ENCODE measurements at regions not wholly inside any gene's neighbourhood (a gene's known extent, or its start where the extent isn't known, plus 50 kb on each side); places are given as distances from the start of the nearest gene placed in this dataset.

DNA sequence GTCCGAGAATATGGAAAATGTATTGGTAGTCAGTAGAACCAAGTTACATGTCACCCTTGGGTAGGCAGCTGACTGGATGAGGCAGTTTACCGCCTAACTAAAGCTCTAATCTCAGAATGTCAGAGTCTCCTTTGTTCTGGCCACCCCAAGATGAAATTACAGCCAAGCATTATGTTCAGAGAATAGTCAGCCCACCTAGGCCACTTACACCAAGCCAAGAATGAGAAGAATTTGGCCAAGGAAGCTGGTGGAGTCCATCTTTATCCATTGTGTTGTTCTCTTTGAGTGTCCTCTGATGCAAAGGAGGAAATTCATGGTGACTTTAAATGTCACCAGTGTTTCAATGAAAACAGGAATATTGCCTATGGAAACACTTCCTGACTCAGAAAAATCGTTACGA lies 275.1 kb upstream of the MAP3K1 start:
- DNase-seq: no peak

DNA sequence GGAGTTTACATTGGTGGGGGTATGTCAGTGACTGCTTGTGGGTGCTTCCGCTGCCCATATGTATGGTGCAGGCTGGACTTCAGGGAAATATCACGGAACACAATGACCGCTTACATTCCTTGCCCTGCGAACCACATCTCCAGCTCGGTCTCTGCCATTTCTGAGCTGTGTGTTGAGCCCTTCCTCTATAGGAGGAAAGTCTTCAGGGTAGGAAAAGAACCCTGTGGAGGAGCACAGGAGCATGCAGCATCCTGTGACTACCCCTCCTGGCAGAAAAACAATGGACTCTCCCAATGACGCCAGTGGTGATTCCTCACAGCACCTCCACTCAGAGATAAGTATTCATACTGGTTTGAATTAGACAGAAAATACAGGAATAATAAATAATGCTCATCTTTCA lies 276.8 kb upstream of the MAP3K1 start:
- no peak for DNase-seq

DNA sequence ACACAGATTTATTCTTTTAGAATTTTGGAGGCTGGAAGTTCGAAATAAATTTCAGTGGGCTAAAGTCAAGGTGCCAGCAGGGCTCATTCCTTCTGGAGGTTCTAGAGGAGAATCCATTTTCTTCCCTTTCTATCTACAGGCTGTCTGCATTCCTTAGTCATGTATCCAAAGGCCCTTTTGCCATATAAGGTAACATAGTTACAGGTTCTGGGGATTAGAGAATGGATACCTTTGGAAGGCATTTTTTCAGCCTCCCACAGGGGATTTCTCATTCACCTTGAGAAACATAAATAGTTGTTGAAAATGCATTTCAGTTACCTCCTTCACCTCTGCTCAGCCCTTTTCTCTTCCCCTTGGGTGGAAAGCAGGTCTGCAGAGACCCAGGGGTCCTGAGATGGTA lies 280.0 kb upstream of the MAP3K1 start:
- no peak for DNase-seq

DNA sequence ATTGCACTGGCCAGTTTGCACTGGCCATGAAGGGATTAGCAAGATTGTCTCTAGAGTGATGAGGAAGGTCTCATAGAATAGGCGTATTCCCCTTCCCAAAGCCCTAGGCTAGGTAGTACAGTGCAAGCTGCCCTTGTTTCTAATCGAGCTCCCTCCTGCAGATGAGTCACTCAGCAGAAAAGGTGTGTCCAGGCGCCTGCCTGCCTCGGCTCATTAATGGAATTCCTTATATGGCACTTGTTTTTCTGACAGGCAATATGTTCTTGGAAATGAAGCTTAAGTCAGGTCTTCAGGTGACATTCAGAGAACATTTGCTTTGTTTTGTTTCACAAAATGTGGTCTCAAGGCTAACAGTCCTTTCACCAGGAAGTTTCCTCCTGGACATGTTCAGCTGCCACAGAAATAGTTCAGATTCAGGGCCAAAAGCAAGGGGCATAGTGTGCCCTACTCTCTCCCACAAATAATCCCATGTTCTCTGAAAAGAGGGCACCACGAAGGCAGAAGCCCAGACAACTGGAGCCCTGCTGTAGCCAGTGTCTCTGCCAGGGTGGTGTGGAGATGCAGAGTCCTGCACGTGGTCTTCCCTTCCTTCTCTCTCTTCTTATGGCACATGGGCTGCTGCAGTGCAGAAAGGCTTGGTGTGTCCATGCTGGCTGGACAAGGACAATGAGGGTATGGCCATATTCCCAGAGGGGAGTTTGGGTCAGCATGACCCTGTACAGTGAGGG lies 281.1 kb upstream of the MAP3K1 start:
- no peak for DNase-seq

DNA sequence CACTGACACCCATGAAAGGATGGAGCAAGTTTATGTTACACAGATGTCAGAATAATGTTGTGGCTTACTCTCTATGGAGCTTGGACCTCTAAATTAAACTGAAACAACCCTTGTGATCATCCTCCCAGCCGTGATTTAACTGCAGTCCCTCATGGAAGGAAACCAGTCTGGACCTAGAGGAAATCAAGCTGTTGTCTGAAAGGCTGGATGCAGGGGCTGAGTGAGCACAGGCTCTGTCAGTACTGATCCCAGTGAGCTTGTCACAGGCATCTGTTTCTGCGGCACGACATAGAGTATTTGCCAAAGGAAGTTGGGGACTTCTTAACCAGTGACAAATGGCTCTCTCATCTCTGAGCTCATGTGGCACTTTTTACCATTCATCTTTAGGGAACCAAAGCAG lies 282.9 kb upstream of the MAP3K1 start:
- DNase-seq: no peak

DNA sequence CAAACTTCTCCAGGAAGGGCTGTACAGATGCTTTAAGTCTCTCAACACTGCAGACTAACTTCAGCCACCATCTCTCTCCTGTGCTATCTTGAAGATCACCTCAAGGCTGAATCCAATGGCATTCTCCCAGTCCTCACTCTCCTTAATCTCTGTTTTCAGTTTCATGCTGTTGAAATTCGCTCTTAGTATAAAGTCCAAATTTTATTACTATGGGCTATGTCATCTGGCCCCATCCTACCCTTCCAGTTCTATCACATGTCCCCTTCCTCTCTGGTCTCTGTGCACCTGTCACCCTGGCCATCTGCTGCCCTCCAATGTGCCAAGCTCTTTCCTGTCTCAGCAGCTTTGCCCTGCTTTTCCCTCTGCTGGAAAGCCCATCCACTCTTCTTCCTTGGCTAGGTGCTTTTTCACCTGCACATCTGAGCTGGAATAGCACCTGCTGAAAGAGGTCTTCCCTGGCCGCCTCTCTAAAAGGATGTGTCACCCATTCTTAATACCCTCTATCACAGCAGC lies 284.7 kb upstream of the MAP3K1 start:
- no peak for DNase-seq

DNA sequence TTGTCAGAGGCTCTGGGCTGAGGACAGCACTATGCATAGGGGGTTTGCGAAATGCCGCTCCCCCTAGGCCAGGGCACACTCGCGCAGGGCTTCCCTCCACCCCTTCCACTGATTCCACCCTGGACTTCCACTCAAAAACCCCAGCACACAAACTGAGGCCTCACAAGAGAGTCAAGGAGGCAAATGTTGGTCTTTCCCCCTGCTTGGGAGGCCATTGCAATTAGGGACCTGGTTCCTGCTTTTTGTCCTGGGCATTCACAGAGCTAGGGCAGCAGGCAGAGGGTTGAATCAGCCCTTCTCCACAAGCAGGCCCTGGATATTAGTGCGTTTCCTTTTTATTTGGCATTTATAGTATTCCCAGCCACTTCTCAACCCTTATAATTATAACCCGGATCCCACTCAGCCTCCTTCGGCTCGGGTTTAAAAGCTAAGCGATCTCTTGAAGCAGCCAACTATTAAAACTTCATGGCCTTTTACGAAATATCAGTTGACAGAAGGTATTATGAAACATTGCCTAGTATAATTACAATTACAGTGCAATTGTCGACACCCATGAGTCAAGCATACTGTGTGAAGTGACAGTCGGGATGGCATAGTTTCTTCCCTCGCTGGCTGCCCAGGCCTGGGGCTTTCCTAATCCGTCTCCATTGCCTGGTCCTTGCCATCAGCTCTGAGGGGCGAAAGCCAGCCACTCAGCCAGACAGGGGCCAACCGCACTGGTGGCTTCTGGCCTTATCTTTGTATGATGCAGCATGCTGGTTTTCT lies 285.5 kb upstream of the MAP3K1 start:
- DNase-seq: no peak

DNA sequence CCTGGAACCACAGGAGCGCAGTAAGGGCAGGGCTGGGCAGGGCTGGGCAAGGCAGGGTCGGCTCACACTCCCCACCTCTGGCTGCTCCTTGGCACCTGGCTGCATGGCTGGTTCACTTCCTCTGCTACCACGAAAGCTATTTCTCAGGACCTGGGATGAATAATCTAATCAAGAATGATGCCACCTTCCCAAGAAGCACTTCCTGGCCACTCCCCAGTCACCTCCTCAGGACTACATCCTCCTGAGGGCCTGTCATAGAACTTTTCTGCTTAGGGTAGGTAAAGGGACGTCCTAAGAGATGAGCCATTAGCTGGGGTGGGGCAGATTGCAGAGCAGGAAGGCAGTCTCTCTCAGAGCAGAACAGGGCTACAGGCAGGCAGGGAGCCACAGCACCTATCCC lies 288.2 kb upstream of the MAP3K1 start:
- DNase-seq: no peak

DNA sequence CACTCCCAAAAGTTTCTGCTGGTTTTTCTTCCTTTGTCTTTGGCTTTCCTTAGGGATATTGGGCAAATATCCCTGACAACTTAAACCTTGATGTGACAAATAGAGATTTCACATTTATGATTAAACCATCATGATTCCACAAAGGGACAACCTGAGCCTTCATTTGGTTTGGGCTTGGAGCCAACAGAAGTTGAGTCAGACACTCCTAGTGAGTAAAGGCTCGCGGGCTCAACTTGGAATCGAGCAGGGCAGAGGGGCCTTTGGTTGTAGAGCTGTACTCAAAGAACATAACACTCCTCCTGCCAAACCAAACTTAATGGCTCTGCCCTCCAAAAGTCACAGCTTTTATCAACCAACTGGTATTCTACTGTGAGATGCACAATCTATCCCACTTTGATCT lies 290.2 kb upstream of the MAP3K1 start:
- DNase-seq: no peak

DNA sequence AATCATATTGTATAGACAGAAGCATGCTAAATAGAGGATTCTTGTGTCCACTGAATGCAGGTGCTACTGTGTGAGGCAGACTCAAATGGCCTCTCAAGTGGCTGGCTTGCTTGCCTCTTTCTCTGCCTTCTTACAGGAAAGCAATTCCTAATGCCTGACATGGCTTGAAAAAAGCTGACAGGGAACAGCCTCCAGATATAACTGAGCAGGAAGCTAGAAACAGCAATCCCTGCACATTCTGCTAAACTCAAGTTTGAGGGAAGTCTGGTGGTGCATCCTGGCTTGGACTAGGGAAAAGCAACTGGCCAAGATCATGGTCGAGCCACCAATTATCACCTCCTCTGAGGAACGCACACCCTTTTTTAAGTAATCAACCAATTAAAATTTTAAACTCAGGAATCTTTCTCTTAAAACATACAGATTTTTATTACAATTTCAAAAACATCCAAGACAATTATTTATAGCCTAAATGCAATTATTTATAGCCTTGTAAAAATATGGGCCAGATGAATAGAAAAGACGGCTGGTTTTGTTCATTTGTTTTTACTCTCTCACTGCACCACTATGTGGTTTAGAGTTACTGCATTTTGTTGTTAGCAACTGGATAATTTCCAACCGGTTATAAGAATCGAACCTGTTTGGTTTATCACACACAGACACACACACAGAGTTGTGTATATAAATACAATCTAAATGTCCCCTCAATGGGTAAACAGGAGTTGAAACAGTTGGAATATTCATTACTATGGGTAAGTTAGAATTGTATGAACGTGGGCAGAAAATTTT lies 290.9 kb upstream of the ANKRD55 start:
- peak; percentile 0 for DNase-seq

DNA sequence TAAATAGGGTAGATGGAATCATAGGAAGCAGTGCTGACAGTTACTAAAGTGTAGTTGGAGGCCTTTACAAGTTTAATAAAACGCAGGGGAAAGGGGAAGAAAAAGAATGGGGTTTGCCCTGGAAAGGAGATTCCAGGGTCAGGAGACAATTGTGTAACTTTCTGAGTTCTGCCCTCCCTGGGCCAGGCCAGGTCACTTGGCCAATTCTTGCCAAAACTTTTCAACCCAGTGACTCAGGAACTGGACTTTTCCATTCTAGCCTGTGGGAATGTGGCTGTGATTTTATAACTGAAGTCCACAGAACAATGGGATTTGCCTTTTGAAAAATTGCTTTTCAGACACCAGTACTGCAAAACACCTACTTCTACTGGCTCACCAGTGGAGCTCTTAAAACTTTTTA lies 289.8 kb upstream of the ANKRD55 start:
- no peak for DNase-seq

DNA sequence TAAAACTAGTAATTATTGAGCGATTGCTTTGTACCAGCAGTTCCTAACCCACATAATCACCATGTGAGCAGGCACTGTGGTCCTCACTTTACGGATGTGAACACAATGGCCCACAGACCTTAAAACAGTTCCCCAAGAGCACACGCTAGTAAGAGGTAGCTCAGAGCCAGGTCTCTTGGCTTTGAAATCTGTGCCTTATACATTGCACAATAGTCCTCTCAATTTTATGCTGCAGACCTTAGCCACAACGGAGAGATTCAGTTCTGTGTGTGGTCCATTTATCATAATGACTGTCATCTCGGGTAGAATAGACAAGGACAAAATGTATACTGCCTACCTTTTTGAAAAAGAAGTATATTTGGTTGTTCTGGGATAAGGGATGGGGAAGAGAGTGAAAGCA lies 289.0 kb upstream of the ANKRD55 start:
- no peak for DNase-seq

DNA sequence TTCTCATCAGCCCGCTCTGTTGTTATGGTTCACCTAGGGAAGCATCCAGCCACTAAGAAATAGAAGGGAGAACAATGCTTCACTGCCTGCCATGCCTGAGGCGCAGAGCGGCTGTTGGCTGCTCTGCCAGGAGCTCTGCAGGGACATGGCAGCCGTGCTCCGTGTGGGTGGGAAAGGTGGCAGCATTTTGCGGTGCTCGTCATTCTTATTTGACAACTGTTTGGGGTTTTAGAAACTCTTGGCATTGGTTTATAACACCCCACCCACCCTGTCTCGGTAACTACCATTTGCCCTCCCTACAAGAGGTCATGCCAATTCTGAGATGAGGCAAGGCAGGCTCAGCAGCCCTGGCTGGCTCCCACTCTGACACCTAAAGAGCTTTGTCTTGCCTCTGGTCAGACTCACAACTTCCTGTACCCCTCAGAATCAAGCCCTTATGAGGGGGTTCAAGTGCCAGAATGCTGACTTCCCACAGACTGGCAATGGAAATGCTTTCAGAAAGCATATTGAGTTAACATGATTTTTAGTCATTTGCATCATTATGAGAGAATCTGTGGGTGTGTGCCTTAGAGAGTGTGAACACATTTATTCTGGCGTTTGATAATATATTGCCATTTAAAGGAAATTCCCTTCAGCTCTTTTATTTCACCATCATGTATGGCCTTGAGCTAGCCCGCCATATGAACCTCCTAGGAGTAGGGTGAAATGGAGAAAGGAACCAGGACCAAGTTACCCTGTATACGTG lies 288.0 kb upstream of the ANKRD55 start:
- no peak for DNase-seq

DNA sequence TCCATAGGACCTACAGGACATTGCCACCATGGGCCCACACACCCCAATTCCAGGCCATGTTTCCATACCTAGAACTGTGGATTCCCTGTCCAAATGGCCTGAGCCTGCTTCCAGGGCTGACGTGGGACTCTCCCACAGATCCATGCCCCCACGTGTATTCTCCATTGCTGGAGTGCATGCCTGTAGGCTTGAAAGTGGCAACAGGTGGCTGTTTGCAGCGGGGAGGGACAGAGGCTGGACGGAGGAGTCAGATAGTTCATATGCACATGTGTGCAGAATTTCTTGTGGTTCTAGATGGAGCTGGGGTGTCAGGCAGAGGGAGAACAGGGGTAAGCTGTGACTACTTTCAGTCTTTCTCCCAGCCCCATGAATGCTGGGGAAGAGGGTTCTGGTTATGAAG lies 285.7 kb upstream of the ANKRD55 start:
- no peak for DNase-seq

DNA sequence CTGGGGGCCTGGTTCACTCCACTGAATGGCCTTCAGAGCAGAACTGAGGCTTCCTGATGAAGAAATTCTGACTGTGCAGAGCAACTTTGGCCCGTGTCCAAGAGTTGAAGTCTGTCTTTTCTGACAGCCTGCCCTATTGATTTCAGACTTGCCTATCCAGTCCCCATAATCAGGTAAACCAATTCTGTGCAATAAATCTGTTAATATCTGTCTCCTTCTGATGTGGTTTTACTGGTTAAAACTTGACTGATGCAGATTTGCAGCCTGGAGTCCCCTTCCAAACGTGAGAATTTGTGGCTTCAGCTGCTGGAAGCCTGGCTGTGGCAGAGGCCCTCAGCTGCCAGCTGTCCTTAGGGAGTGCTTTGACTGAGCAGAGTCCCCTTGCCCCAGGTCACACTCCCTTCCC lies 283.9 kb upstream of the ANKRD55 start:
- no peak for DNase-seq

DNA sequence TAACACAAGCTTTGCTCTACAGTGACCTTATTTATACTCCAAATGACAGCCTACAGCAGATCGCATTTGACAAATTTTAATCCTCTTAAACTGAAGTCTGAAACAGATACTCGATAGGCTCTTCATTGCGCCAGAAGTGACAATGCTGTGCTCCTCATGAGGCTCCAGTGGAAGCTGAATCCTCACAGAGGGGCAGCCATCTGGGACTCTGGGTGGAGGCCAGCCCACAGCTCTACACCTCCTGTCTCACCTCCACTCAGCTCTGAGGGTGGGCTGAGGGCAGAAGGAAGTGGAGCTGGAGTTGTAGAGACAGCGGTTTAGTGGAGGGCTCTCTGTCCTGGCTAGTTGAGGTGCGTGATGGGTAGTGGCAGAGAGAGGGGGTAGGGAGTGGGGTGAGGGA lies 283.3 kb upstream of the ANKRD55 start:
- DNase-seq: no peak

DNA sequence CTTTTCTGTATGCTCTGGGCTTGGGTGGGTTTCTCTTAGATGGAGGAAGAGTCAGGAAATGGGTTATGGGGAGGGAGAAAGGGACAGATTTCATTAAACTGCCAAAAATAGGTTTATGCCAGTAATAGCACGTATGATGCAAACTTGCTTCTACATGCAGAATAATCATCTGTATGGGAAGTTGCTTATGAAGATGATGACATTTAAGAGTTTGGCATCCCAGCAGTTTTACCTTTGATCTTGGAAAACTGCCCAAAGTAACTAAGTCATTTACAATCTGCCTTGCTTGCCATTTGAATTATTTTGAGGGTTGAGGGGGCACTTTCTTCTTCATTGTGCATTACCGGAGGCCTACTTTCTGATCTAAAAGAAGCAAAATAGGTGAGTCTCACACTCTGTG lies 282.9 kb upstream of the ANKRD55 start:
- no peak for DNase-seq

DNA sequence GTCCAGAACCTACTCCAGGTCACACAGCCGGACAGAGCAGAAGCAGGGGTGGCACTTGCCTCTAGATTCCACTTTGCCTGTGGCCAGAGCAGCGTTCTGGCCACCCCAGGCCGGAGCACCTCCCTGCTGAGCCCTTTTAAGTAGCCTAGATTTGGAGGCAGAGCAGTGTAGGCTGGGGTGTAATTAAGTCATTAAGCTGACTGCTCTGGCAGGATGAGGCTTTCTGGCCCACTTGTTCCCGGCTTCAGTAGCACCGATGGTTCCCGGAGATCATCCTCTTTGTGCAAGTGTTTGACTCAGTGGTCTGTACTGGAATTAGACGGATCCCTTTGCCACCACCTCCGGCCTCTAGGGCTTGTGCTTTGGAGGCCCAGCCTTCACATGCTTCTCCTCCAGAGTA lies 281.9 kb upstream of the ANKRD55 start:
- DNase-seq: no peak

DNA sequence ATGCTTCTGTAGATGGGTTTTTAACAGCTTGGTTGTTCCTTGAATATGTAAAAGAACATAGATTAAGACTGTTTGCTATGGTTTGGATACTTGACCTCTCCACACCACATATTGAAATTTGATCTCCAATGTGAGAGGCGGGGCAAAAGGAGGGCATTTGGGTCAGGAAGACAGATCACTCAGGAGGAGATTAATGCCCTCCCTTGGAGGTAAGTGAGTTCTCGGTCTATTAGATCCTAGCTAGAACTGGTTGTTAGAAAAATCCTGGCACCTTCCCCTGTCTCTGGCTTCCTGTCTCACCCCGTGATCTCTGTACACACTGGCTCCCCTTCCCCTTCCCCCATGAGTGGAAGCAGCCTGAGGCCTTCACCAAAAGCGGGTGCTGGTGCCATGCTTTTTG lies 281.1 kb upstream of the ANKRD55 start:
- DNase-seq: no peak

DNA sequence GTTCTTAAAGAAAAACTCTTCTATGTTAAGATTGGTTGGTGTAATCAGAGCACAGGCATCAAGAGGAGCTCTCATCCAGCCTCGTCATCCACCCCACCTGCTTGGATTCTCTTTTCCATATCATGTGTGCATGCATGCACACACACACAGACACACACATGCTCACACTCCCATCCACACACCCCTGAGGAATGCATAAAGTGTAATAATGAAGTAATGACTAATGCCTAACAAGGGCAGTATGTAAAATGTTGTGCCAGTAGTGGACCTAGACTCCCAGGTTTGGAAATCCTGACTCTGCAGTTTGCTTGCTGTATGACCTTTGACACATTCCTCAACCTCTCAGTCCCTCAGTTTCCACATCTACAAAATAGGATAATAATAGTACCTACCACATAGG lies 280.0 kb upstream of the ANKRD55 start:
- DNase-seq: no peak

DNA sequence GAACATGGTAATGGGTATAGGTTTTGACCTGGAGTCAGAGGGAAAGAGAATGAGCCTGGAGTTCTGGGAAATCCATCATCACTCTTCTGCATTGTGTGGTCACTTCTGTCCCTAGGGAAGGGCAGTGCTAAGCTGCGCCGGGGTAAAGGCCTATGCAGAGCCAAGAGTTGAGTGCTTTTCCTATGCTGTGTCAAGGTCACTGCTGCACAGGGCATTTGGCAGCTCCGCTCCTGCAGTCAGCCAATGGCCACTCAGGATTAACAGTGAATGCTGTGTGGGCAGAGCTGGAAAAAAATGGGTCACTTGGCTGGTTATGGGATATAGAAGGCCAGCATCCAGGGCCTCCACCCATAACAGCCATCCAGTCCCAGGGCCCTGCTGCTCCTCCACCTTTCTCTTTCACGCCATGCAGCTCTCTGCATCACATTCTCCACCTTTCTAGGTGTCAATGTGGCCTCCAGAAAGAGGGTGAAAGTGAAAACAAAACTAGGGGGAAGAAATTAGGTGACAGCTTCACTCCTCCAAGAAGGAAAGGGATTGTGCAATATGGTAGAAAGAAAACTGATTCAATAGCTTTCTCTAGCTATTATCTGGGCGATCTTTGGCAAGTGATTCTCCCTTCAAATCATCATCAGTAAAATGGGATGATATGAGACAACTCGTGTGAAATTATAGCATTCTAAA lies 279.3 kb upstream of the ANKRD55 start:
- no peak for DNase-seq

DNA sequence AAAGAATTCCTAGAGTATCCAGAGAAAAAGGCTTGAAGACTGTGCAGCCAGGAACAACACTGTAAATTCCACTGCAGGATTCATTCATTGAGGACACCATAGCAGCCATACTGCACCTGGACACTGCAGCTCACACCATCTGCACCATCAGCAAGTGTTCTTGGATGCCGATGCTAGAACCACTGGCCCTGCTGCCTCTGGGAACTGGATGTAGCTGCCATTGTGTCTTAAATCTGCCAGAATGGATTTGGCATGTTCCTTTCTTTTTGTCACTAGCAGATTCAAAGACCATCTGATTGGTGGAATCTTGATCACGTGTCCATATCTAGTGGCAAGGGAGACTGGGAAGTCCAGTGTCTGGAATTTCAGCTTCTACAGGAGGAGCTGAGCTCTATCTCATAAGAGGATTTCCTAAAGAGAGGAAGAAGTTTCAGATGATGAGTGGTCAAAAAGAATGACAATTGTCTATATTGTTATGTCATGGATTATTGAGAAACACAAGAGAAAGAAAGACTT lies 278.3 kb upstream of the ANKRD55 start:
- no peak for DNase-seq

Data from DMS79 (cell line).